HCT116 (cell line): ENCODE measurements at regions not wholly inside any gene's neighbourhood (a gene's known extent, or its start where the extent isn't known, plus 50 kb on each side); places are given as distances from the start of the nearest gene placed in this dataset.

ENCODE experiments used
- ATAC-seq: fragments of 200-7000 bp; cut with Tn5 transposase; 2 replicates; pipeline ENCODE4 v1.9.1; 2020; ENCODE audit warnings: mild to moderate bottlenecking, moderate library complexity
- BruUV-seq: library from RNA; stranded (reverse); fragments of 400-500 nt; replicated peaks from 2 replicates; lab custom pipeline; 2021; lab: Mats Ljungman, UMichigan
- CTCF ChIA-PET: fragments of 300-600 bp; sonication (Branson Sonifier 250); formaldehyde crosslinking; loops from one replicate; lab custom pipeline; 2021; ENCODE audit warnings: antibody characterized with exemption; lab: Charles Lee
- POLR2A ChIA-PET: fragments of 300-600, 350-600 bp; sonication (Branson Sonifier 250); formaldehyde crosslinking; loops from one replicate; lab custom pipeline; 2021; ENCODE audit warnings: antibody characterized with exemption; lab: Charles Lee
- RAD21 ChIA-PET, 2 experiments: fragments of 300-600 bp; sonication (Branson Sonifier 250); formaldehyde crosslinking; loops; one replicate each; lab custom pipeline; 2023; ENCODE audit warnings: low total read pairs in 2 of 2; ENCODE audit not compliant: uncharacterized antibody in 2 of 2, unreplicated experiment in 2 of 2, low non-redundant PET in 1 of 2; lab: Charles Lee
- DNase-seq: peaks from one replicate; pipeline ENCODE4 v3.0.0-alpha.2; 2010; ENCODE audit warnings: low read depth, low spot score
- H2AFZ ChIP-seq: fragments of 200-600 bp; shearing (Covaris generic), sonication (generic); 2 replicates; pipeline ENCODE4 v1.6.1; 2017; ENCODE audit warnings: low read depth, mixed run types, mixed read lengths, antibody characterized with exemption, low read length; ENCODE audit not compliant: poor library complexity, severe bottlenecking
- H3K27ac ChIP-seq: 2 replicates; pipeline ENCODE4 v1.5.1; 2012; ENCODE audit warnings: low read depth, low read length
- H3K27me3 ChIP-seq: fragments of 200-600 bp; sonication (generic); 2 replicates; pipeline ENCODE4 v1.6.1; 2016; ENCODE audit warnings: mixed run types, low read length, mixed read lengths; ENCODE audit not compliant: insufficient read depth
- H3K36me3 ChIP-seq, 2 experiments: fragments of 200-500 bp in 1 of 2; fragments of 200-600 bp in 1 of 2; sonication (Bioruptor generic) in 1 of 2; sonication (generic) in 1 of 2; 2 replicates each; pipeline versions ENCODE4 v1.5.1 to v1.6.1; 2014 to 2016; ENCODE audit warnings: low read length in 2 of 2, inconsistent platforms in 1 of 2, mixed read lengths in 1 of 2, mixed run types in 1 of 2; ENCODE audit not compliant: insufficient read depth in 2 of 2, control insufficient read depth in 1 of 2
- H3K4me1 ChIP-seq, 2 experiments: fragments of 200-600 bp in 1 of 2; sonication (generic) in 1 of 2; 2 replicates each; pipeline versions ENCODE4 v1.5.1 to v1.6.1; 2012 to 2017; ENCODE audit warnings: low read length in 2 of 2, inconsistent platforms in 1 of 2, mild to moderate bottlenecking in 1 of 2, mixed read lengths in 1 of 2, mixed run types in 1 of 2, moderate library complexity in 1 of 2; ENCODE audit not compliant: insufficient read depth in 2 of 2, control insufficient read depth in 1 of 2
- H3K4me2 ChIP-seq: fragments of 200-600 bp; sonication (generic); 2 replicates; pipeline ENCODE4 v1.6.1; 2017; ENCODE audit warnings: mixed run types, low read length, mixed read lengths
- H3K4me3 ChIP-seq, 2 experiments: fragments of 200-600 bp in 1 of 2; sonication (generic) in 1 of 2; replicated peaks in 1 of 2; 2 replicates each; pipeline ENCODE4 v1.5.1; 2011 to 2016; ENCODE audit warnings: low read length in 2 of 2, control low read depth in 1 of 2, low read depth in 1 of 2, mild to moderate bottlenecking in 1 of 2, mixed read lengths in 1 of 2, mixed run types in 1 of 2
- H3K79me2 ChIP-seq: fragments of 200-600 bp; sonication (generic); 2 replicates; pipeline ENCODE4 v1.6.1; 2017; ENCODE audit warnings: mild to moderate bottlenecking, mixed run types, low read length, moderate library complexity, mixed read lengths; ENCODE audit not compliant: insufficient read depth
- H3K9ac ChIP-seq: fragments of 200-600 bp; sonication (generic); 2 replicates; pipeline ENCODE4 v1.6.1; 2016; ENCODE audit warnings: low read length, mixed read lengths
- H3K9me2 ChIP-seq: fragments of 200-600 bp; sonication (generic), shearing (Covaris generic); 2 replicates; pipeline ENCODE4 v1.6.1; 2017; ENCODE audit warnings: mixed run types, mild to moderate bottlenecking, moderate library complexity; ENCODE audit not compliant: insufficient read depth
- H3K9me3 ChIP-seq, 2 experiments: fragments of 200-500 bp in 1 of 2; fragments of 200-600 bp in 1 of 2; sonication (Bioruptor generic) in 1 of 2; sonication (generic) in 1 of 2; 2 replicates each; pipeline ENCODE4 v1.6.1; 2014 to 2017; ENCODE audit warnings: low read length in 2 of 2, mixed read lengths in 2 of 2, inconsistent platforms in 1 of 2, low read depth in 1 of 2, mild to moderate bottlenecking in 1 of 2, mixed run types in 1 of 2, moderate library complexity in 1 of 2; ENCODE audit not compliant: control insufficient read depth in 1 of 2, insufficient read depth in 1 of 2
- H4K20me1 ChIP-seq: fragments of 200-600 bp; sonication (generic), shearing (Covaris generic); 2 replicates; pipeline ENCODE4 v1.6.1; 2017; ENCODE audit warnings: mixed run types, mild to moderate bottlenecking, moderate library complexity; ENCODE audit not compliant: insufficient read depth
- CBX3 ChIP-seq: IDR thresholded peaks from 2 replicates; pipeline ENCODE4 v1.6.1; 2012; ENCODE audit warnings: low read depth
- EZH2phosphoT487 ChIP-seq: fragments of 200-600 bp; IDR thresholded peaks from 2 replicates; pipeline ENCODE4 v1.6.1; 2018; ENCODE audit warnings: antibody characterized with exemption, borderline replicate concordance
- FOSL1 ChIP-seq: IDR thresholded peaks from 2 replicates; pipeline ENCODE4 v1.6.1; 2012; ENCODE audit warnings: low read depth
- POLR2A ChIP-seq: IDR thresholded peaks from 2 replicates; pipeline ENCODE4 v1.7.0; 2011; ENCODE audit warnings: borderline replicate concordance; ENCODE audit not compliant: insufficient read depth, insufficient read length; ENCODE audit errors: extremely low read depth
- SIN3A ChIP-seq: IDR thresholded peaks from 2 replicates; pipeline ENCODE4 v1.6.1; 2012; ENCODE audit warnings: low read depth
- SP1 ChIP-seq: IDR thresholded peaks from 2 replicates; pipeline ENCODE4 v1.6.1; 2012; ENCODE audit warnings: low read depth
- TCF7L2 ChIP-seq: IDR thresholded peaks from 2 replicates; pipeline ENCODE4 v1.7.0; 2011; ENCODE audit warnings: borderline replicate concordance, inconsistent platforms; ENCODE audit not compliant: insufficient read depth, insufficient read length; ENCODE audit errors: extremely low read depth
- YY1 ChIP-seq: IDR thresholded peaks from 2 replicates; pipeline ENCODE4 v1.6.1; 2011; ENCODE audit warnings: low read length, low read depth, moderate library complexity, mild to moderate bottlenecking; ENCODE audit not compliant: insufficient replicate concordance; ENCODE audit errors: extremely low read depth
- ZFX ChIP-seq: fragments of 450-650 bp; IDR thresholded peaks from 2 replicates; pipeline ENCODE4 v1.6.1; 2017
- ZNF274 ChIP-seq: fragments of 200-500 bp; sonication (Bioruptor generic); IDR thresholded peaks from 2 replicates; pipeline ENCODE4 v1.6.1; 2014; ENCODE audit warnings: mild to moderate bottlenecking, low read depth, low read length, inconsistent platforms
- intact Hi-C: fragments of 100-400 bp; cut with micrococcal nuclease; formaldehyde crosslinking; loops from 2 replicates; pipeline ENCODE4 v1.10.0; 2022
- TF ChIP-seq, protein P1 (sequence below): IDR thresholded peaks from 2 replicates; pipeline ENCODE4 v1.6.1; 2012; ENCODE audit warnings: low read depth
- TF ChIP-seq, protein P2 (sequence below), 3 experiments: fragments of 200-600 bp in 1 of 3; sonication (generic) in 1 of 3; IDR thresholded peaks in 2 of 3; conservative IDR thresholded peaks in 1 of 3; 2 replicates each; pipeline ENCODE4 v1.5.1; 2012 to 2017; ENCODE audit warnings: low read depth in 2 of 3, low read length in 2 of 3, antibody characterized with exemption in 1 of 3, borderline replicate concordance in 1 of 3, control low read depth in 1 of 3, mild to moderate bottlenecking in 1 of 3, mixed read lengths in 1 of 3, mixed run types in 1 of 3, moderate library complexity in 1 of 3; ENCODE audit not compliant: insufficient read depth in 1 of 3
- TF ChIP-seq, protein P3 (sequence below): IDR thresholded peaks from 2 replicates; pipeline ENCODE4 v1.6.1; 2012

DNA sequence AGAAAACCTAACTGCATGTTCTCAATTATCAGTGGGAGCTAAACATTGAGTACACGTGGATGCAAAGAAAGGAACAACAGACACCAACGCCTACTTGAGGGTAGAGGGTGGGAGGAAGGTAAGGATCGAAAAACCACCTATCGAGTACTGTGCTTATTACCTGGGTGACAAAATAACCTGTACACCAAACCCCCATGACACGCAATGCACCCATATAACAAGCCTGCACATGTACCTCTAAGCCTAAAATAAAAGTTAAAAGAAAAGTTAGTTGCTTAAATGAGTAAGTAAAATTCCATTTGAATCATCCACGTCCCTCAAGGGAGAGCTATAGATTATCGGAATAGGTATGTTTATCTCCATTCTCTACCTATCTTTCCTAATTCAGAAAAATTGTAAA lies 210.2 kb upstream of the ADCY2 start (continued):
- TF ChIP-seq CBX3 = no peak
- no peak for TF ChIP-seq ZFX
- TF ChIP-seq ZNF274 = no peak
- no peak for TF ChIP-seq FOSL1
- TF ChIP-seq SIN3A = no peak
- no peak for TF ChIP-seq TCF7L2
- no peak for TF ChIP-seq SP1
- TF ChIP-seq, all 23 proteins: peak for 0

DNA sequence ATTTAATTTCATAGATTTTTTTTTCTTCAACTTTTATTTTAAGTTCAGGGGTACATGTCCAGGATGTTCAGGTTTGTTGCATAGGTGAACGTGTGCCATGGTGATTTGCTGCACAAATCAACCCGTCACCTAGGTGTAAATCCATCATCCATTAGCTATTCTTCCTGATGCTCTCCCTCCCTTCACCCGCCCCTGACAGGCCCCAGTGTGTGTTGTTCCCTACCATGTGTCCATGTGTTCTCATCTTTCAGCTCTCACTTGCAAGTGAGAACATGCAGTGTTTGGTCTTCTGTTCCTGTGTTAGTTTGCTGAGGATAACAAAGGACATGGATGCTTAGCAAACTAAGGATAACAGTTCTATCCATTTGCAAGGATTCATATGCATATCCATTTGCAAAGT lies 209.1 kb upstream of the ADCY2 start:
- Histone ChIP-seq H3K4me1 (no peaks in the 10 kb centered on the region), H3K79me2 (no peaks in the 10 kb centered on the region), H3K27ac (no peak overlapping the region), H3K27me3 (no peaks in the 10 kb centered on the region), H3K36me3 (no peaks in the 10 kb centered on the region), H3K4me2 (no peak overlapping the region), H3K9me2 (no peaks in the 10 kb centered on the region), H3K9me3 (peaks cover 3 to 21% of the 10 kb centered on the region in 2 experiments; a peak in 2 of 4 replicates), H3K9ac (no peak overlapping the region), H4K20me1 (no peaks in the 10 kb centered on the region), H3K4me3 (no peak overlapping the region), H2AFZ (no peak overlapping the region)
- POLR2A ChIA-PET = no interaction called here
- RAD21 ChIA-PET = no interaction called here
- DNase-seq (no peak), ATAC-seq (no peak)
- no TSS peak for BruUV-seq
- TF ChIP-seq EZH2phosphoT487 = no peak
- TF ChIP-seq, protein P1, sequence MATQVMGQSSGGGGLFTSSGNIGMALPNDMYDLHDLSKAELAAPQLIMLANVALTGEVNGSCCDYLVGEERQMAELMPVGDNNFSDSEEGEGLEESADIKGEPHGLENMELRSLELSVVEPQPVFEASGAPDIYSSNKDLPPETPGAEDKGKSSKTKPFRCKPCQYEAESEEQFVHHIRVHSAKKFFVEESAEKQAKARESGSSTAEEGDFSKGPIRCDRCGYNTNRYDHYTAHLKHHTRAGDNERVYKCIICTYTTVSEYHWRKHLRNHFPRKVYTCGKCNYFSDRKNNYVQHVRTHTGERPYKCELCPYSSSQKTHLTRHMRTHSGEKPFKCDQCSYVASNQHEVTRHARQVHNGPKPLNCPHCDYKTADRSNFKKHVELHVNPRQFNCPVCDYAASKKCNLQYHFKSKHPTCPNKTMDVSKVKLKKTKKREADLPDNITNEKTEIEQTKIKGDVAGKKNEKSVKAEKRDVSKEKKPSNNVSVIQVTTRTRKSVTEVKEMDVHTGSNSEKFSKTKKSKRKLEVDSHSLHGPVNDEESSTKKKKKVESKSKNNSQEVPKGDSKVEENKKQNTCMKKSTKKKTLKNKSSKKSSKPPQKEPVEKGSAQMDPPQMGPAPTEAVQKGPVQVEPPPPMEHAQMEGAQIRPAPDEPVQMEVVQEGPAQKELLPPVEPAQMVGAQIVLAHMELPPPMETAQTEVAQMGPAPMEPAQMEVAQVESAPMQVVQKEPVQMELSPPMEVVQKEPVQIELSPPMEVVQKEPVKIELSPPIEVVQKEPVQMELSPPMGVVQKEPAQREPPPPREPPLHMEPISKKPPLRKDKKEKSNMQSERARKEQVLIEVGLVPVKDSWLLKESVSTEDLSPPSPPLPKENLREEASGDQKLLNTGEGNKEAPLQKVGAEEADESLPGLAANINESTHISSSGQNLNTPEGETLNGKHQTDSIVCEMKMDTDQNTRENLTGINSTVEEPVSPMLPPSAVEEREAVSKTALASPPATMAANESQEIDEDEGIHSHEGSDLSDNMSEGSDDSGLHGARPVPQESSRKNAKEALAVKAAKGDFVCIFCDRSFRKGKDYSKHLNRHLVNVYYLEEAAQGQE = no peak
- TF ChIP-seq FOSL1 = no peak
- no peak for TF ChIP-seq YY1
- TF ChIP-seq ZFX = no peak
- TF ChIP-seq, protein P2, sequence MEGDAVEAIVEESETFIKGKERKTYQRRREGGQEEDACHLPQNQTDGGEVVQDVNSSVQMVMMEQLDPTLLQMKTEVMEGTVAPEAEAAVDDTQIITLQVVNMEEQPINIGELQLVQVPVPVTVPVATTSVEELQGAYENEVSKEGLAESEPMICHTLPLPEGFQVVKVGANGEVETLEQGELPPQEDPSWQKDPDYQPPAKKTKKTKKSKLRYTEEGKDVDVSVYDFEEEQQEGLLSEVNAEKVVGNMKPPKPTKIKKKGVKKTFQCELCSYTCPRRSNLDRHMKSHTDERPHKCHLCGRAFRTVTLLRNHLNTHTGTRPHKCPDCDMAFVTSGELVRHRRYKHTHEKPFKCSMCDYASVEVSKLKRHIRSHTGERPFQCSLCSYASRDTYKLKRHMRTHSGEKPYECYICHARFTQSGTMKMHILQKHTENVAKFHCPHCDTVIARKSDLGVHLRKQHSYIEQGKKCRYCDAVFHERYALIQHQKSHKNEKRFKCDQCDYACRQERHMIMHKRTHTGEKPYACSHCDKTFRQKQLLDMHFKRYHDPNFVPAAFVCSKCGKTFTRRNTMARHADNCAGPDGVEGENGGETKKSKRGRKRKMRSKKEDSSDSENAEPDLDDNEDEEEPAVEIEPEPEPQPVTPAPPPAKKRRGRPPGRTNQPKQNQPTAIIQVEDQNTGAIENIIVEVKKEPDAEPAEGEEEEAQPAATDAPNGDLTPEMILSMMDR (IDR thresholded peaks at IDR 0.05 in 2 of 3, conservative IDR thresholded peaks at IDR 0.05 in 1 of 3; ENCODE audit: borderline replicate concordance in 1 of 3, insufficient read depth in 1 of 3, low read depth in 2 of 3, low read length in 2 of 3) = no peak
- no peak for TF ChIP-seq POLR2A
- TF ChIP-seq ZNF274 = no peak
- no peak for TF ChIP-seq CBX3
- TF ChIP-seq, protein P3, sequence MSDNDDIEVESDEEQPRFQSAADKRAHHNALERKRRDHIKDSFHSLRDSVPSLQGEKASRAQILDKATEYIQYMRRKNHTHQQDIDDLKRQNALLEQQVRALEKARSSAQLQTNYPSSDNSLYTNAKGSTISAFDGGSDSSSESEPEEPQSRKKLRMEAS = no peak
- no peak for TF ChIP-seq SIN3A
- CTCF ChIA-PET = no interaction called here
- intact Hi-C loops = no loop called here
